ENCODE measurements at regions not wholly inside any gene's neighbourhood (a gene's known extent, or its start where the extent isn't known, plus 50 kb on each side); places are given as distances from the start of the nearest gene placed in this dataset.
"Not testable (repeated sequence)": the region's sequence is repeated elsewhere in the genome, so short reads cannot be mapped to it uniquely, and the experiment has no call there.

DNA sequence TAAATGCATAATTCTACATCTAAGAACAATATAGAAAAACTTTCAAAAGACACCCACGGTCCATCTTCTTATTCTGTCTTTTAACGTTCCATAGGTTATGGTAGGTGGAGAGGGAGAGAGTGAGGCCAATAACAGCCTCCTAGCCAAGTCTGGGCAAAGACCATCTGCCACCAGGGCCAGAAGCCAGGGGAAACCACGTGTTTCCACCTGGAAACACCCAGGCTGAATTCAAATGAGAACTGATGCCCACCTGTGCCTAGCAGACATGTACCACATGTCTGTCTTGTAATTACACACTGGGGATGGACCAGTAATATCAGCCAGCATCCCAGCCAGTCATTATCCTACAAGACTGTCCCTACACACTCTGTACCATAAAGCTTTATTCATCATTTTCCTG is 1573.1 kb downstream of the EFNB2 start:
- no peak for DNase-seq (ENCODE audit: low spot score)

DNA sequence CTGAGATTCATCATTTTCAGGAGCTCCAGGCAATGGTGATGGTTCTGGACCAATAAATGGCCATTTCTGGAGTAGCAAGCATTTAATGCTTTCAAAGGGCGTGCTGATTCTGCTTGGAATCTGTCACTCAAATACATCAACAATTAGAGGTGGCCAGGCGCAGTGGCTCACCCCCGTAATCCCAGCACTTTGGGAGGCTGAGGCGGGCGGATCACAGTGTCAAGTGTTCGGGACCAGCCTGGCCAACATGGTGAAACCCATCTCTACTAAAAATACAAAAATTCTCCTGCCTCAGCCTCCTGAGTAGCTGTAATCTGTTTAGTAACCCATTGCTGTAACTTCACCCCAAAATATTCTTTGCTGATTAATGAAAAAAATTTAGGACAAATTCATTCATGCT is 1574.2 kb downstream of the EFNB2 start:
- no peak for DNase-seq (ENCODE audit: low spot score)

DNA sequence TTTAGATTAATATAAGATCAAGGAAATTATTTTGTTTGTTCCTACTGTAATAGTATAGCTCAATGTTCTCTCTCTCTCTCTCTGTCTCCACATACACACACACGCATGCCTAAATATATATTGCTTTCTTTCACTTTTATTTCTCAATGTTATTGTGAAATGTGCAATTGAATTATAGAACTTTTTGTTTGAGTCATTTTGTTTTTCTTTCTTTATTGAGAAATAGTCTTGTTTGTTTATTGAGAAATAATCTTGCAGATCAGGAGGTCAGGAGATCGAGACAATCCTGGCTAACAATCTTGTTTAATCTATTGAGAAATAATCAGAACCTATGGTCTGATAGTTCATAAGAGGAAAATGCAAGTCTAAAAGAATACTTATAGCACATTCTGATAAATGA is 1581.3 kb downstream of the EFNB2 start:
- DNase-seq (ENCODE audit: low spot score) = no peak

DNA sequence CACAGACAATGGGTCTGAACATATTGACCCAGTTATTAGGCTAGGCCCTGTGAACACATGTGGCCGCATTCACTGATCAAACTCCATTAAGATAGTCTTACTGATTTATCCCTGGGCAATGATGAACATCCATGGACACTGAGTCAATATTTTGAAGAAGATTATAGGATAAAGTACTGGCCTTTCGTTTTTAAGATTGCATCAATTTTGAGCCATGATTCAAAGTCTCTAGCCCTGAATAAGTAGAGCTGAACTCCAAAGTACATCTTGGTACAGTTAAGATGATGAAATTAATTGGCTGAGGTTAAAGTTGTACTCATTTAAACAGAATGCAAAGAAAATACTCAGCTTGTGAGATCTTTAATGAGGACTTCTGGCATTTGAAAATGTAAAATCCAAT is 1581.9 kb downstream of the EFNB2 start:
- DNase-seq (ENCODE audit: low spot score) = no peak

DNA sequence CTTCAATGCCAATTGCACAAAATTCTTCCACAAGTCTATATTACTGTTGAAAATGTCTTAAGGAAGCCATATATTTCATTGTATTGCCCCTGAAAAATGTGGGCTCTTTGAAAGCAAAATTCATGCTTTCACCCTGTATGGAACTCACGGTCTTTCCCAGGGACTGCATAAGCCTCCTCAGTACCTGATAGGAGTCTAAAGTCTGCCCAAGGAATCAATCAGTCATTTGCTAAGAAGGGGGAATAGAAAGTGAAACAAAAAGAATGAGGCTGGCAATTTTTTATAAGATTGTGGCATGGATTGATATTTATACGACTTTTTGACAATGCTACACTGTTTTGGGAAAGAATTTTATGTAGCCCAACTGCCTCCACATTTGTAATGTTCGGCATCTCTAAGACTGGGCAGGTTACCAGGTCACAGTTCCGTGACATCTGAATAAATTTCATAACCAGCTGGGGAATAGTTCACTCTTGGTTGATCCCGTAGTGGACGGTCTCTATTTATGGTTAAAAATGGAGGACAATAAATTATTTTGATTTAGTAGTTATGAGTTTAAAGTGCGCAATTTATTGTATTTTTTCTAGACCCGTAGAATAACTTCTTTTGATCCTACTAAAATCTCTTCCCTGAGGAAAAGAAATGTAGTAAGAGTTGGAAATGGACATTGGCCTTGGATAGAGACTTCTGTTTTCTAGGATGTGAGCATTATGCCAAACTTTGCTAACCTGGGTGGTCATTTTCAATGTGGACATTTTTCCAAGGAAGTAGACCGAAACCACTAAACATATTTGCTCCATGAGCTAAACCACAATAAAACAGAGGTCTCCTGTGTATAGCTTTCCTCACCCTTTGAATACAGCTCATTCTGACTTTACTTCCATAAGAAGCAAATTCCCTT is 1585.4 kb downstream of the EFNB2 start:
- no peak for DNase-seq (ENCODE audit: low spot score)

DNA sequence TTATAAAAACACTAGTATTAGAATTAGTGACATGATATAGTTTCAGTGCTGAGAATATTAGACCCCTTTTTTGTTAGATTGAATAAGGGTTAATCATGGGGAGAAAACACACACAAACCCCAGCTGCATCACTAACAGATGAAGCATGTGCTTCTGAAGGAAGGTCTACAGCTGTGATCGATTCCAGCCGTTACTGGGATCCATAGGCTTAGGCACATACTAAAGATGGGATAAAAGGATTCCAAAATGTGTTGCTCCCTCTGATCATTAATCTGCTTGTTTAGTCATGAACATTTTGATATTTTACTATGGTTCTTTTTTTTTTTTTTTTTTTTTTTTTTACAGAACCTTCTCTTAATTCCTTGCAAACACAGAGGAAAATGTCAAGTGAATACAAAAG is 1591.3 kb downstream of the EFNB2 start:
- no peak for DNase-seq (ENCODE audit: low spot score)

DNA sequence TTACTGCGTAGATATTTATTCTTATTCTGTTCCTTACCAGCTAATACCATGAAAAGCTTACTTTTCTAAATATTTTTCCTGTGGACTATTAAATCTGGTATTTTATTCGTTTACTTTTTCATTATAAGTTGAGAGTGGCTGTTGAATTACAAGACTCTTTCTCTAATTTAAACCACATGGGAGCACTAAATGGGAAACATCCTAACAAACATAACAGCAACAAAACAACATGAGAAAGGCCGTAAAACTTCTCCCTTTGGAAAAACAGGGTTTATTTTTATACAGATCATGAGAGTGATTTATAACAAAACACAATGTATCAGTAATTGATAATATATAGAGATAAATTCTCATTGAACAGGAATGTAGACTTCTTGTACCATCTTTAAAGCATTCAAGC is 1592.1 kb downstream of the EFNB2 start:
- no peak for DNase-seq (ENCODE audit: low spot score)

DNA sequence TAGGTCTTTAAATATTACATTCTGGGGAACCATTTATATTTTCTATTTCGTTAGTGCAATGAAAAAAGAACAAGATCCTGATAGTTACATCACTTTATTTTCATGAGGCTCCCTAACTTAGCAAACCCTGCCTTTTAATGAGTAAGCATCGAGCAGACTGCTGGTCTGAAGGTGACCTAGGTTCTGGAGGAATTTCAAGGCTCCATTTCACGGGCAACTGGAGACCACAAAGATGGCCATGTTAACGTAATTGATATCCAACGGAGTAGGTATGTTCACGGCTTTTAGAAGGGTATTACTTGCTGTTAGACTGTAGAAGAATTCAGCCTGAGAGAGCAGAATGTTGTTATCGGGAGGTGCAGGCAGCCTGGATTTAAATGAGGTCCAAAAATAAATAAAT is 1597.6 kb downstream of the EFNB2 start:
- DNase-seq (ENCODE audit: low spot score) = no peak

DNA sequence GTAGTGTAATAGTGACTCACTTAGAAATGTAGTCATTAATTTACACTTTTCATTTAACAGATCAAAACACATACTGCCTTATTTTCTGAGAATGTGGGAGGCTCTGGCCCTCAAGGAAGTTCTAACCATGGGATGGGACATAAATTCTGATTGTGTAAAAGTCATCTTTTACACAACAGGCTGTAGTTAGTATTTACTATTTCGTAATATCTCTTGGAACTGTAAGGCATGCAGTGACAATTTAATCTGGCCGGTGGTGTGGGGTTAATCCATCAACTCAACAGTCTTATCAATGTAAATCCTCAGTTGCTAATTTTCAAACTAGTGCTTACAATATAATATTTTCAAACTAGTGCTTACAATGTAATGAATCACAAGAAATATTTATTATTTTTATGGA is 1599.2 kb downstream of the EFNB2 start:
- no peak for DNase-seq (ENCODE audit: low spot score)

DNA sequence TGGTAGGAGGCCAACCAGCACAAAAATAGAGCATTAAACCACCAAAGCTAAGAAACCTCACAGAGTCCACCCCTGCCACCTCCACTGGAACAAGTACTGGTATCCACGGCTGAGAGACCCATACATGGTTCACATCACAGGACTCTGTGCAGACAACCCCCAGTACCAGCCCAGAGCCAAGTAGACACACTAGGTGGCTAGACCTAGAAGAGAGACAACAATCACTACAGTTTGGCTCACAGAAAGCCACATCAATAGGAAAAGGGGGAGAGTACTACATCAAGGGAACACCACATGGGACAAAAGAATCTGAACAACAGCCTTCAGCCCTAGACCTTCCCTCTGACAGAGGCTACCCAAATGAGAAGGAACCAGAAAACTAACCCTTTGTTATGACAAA is 1614.9 kb downstream of the EFNB2 start:
- not testable (repeated sequence) for DNase-seq (ENCODE audit: low spot score)

DNA sequence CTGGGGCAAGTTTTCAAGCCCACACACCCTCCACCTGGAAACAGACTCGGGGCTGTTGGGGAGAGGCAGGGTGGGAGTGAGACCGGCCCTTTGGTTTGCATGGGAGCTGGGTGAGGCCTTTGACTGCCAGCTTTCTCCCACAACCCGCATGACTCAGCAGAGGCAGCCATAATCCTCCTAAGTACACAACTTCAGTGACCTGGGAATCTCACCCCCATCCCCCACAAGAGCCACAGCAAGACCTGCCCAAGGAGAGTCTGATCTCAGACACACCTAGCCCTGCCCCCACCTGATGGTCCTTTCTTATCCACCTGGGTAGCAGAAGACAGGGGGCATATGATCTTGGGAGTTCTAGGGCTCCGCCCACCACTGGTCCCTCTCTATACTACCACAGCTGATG is 1615.4 kb downstream of the EFNB2 start:
- DNase-seq (ENCODE audit: low spot score) = no peak

DNA sequence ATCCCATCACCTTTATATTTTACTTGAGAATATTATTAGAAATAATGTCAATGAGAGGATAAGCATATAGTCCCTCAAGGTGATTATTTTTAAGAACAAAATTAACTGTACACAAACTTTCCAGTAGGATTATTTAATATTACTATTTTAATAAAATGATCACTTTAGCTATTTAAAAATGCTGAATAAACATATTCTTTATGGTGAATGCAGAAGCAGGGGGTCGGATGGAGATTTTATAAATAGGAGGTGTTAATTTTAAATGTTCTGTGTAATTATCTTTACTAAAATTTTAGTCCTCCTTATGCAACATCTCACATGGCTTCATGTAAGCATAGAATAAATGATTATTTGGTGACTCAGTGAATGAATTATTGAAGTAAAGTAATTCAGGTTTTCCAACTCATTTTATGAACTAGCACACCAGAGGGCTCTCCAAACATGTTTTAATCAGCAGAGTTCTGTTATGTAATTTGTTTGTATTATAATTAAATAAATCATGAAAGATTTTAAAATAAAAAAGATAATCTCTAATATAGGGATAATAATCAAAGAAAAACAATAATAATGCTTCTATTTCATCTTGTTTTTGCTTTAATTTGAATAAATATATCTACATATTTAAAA is 1635.2 kb downstream of the EFNB2 start:
- DNase-seq (ENCODE audit: low spot score) = no peak

DNA sequence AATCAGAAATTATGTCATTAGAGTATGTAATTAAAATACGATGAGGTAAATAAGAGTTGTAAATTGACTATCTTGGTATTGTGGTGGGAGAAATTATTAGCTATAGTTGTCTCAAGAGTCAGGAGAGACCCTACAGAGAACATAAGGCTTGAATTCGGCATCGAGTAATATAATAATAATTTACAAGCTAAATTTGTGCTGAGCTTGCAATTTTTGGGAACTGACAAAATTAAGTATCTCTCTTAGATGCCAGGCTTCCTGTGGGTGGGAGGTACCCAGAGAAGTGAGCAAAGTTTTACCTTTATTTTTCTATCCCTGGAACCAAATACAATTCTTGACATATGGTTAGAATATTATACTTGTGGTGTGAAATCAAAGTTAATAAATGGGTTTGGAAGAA is 1637.0 kb downstream of the EFNB2 start:
- no peak for DNase-seq (ENCODE audit: low spot score)

DNA sequence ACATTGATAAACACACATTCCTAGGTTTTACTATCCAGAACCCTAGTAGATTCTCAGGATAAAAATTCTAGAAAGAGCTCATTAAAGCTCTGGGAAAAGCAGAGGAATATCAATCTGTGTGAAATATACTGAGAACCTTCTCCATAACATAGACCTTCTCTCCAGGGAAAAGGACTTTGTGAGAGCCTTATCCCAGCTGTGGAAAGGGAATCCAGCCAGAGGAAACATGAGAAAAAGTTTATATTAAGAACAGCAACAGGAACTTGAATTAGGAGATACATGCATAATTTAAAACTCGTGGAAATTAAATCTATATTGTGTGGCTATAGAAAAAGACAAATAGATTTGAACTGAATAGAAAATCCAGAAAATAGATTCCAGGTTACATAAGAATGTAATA is 1639.9 kb downstream of the EFNB2 start:
- no peak for DNase-seq (ENCODE audit: low spot score)

DNA sequence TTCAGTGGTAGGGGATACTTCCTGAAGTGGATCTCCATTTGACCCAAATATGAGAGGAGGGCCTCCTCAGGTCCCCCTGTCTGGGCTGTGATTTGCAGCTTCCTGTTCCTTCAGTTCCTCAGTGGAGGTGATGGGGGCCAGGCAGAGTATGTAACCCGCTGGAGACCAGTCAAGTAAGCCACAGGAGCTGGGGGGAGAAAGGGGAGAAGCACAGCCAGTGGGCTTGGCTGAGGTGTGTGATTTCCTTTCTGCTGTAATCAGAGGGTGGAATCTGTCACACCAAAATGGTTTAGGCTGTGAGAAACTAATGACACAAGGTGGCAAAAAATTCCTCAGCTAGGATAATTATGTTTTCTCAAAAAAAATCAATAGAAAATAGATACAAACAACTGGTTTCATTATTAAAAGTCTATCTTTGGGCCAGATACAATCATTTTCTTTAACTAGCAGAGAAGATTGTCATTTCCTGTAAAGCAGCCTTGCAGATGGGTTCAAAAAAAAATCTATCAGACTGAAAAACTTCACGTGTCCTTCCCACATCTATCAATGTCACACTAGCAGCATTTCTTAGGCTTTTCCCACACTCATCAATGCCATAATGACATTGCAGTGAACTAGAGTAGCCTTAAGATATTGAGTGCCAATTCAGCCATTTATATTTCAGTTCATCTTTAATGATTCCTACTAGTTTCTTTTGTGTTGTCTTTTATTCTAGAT is 1660.3 kb downstream of the EFNB2 start:
- no peak for DNase-seq (ENCODE audit: low spot score)

DNA sequence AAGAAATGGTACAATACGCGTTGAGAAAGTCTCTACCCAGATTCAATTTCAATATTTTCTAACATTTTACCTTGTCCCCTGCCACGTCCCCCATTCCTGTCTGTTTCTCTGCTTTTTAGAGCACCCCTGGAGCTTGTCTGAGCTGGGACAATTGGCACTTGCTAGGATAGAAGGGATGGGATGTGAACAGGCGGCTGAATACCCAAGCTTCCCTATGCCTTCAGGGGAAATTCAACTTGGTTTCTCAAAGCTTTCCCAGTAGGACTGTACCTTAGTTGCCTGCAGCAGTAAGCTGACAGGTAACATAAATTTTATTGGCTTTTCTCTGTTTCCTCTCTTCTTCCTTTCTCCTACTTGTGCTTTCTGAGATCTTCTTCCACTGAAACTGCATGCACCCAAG is 1663.3 kb downstream of the EFNB2 start:
- DNase-seq (ENCODE audit: low spot score) = no peak

DNA sequence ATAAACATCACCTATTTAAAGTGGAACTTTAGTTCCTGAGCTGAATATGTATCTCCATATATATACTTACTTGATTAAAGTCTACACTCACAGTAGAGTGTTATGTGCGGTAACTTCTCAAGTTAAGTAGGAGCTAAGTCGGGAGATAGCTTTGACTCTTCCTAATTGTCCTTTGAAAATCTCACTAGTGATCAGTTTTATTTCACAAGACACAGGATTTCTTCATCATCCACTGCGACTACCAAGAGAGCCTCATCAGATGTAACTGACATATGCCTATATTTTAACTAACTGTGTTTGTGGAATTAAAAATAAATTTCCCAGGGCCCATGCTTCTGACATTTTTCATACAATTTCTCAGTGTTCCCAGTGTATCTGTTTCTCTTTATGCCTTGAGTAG is 1664.0 kb downstream of the EFNB2 start:
- DNase-seq (ENCODE audit: low spot score) = no peak

DNA sequence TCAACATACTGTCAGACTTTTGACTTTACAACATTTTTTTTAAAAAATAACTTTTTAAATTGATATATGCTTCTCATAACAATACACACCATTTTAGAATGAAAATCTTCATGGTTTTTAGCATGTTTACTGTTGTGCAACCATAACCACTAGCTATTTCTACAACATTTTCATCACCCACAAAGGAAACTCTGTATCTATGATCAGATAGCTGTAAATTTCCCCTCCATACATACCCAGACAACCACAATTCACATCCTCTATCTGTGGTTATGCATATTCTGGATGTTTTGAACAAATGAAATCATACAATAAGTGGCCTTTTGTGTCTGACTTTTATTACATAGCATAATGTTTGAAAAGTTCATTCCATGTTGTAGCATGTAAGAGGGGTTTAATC is 1666.0 kb downstream of the EFNB2 start:
- DNase-seq (ENCODE audit: low spot score) = no peak

DNA sequence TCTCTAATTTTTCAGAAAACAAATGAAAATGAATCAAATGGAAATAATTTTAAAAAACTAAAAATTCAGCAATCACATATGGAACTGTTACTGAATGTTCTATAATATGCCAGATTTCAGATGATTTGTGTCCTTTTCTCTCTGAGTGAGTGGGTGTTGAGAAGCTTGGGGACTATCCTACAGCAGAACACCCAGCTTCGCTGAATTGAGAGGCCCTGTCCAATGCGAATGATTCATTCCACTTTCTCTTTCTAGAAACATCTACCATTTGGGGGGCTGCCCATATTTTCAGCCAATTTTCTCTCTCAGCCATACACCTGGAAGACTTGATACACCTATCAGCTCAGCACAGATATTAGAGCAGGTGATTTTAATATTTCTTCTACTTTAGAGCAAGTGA is 1666.7 kb downstream of the EFNB2 start:
- no peak for DNase-seq (ENCODE audit: low spot score)

DNA sequence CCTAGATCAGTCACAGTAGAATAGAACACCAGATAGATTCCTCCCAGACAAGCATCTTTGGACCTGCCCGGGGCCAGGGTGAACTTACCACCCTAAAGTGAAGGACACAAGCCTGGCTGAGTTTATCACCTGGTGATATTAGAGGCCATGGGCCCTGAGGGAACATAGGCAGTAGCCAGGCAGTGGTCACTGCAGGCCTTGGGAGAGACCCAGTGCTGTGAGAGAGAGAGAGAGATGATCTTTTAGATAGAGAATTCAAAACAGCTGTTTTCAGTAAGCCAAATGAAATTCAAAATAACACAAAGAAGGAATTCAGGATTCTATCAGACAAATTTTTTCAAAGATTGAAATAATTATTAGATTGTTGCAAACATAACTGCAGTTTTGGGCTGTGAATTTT is 1679.9 kb downstream of the EFNB2 start:
- no peak for DNase-seq (ENCODE audit: low spot score)

DNA sequence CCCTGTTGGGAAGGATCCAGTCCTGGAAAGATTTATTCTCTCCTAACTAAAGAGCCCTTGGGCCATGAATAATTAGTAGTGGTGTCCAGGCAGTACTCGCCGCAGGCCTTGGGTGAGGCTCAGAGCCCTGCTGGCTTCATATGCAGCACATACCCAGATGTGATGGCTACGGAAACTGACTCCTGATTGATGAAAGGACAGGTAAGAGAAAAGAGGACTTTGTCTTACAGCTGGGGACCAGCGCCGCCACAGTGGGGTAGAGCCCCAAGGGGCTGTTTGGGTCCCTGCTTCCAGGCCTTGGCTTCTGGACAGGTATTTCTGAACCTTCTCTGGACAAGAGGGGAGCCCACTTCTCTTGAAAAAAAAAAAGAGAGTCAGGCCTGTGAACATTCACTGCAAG is 1680.8 kb downstream of the EFNB2 start:
- DNase-seq (ENCODE audit: low spot score) = no peak

DNA sequence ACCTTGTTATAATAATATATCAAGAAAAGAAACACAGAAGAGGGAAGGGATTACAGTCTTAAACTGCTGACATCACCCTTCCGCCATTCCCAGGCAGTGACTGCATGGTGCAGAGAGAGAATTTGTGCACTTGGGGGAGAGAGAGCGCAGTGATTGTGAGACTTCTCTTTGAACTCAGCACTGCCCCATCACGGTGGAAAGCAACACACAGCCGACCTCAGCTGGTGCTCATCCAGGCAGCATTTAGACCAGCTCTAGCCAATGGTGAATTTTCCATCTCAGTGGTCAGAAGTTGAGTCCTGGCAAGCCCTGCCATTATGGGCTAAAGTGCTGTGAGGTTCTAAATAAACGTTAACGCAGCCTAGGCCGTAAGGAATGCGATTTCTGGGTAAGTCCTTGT is 1681.5 kb downstream of the EFNB2 start:
- no peak for DNase-seq (ENCODE audit: low spot score)

DNA sequence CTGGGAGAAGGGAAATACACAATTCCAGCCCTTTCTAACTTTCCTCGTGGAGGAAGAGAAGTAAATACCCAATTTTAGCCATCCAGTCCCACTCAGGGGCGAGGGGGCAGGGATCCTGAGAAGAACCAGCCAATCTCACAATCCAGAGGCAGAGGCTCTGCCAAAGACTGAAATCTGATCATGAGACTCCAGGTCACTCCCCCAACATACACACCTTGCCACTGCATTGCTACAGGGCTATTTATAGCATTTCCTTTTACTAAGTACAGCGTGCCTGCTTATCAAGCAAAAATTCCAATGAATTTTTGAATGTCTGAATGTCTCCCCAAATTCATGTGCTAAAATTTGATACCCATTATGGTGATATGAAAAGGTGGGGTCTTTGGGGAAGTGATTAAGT is 1687.5 kb downstream of the EFNB2 start:
- DNase-seq (ENCODE audit: low spot score) = no peak
